ENCODE measurements at regions not wholly inside any gene's neighbourhood (a gene's known extent, or its start where the extent isn't known, plus 50 kb on each side); places are given as distances from the start of the nearest gene placed in this dataset.

DNA sequence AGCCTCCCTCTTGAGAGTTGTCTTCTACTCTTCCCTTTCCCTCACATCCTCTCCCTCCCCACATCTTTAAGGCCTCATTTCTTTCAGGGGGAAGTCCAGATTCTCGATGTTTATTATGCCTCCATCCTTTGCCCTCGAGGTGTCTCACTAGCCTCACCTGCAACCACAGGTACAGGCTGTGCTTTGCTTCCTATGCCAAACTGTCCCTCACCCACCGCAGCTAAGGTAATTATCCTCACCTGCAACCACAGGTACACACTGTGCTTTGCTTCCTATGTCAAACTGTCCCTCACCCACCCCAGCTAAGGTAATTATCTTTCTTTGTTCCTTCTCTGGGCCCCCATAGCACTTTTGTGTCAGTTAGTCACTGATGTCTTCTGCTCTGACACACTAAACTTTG is 328.1 kb upstream of the SNX7 start:
- TF ChIP-seq, protein P1, sequence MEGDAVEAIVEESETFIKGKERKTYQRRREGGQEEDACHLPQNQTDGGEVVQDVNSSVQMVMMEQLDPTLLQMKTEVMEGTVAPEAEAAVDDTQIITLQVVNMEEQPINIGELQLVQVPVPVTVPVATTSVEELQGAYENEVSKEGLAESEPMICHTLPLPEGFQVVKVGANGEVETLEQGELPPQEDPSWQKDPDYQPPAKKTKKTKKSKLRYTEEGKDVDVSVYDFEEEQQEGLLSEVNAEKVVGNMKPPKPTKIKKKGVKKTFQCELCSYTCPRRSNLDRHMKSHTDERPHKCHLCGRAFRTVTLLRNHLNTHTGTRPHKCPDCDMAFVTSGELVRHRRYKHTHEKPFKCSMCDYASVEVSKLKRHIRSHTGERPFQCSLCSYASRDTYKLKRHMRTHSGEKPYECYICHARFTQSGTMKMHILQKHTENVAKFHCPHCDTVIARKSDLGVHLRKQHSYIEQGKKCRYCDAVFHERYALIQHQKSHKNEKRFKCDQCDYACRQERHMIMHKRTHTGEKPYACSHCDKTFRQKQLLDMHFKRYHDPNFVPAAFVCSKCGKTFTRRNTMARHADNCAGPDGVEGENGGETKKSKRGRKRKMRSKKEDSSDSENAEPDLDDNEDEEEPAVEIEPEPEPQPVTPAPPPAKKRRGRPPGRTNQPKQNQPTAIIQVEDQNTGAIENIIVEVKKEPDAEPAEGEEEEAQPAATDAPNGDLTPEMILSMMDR (IDR thresholded peaks at IDR 0.05): no peak
- no peak for TF ChIP-seq POLR2A (IDR thresholded peaks at IDR 0.05)
- 69 to 80% methylated on average over 3 of the region's 3 CpGs for WGBS, 2 donors
- intact Hi-C loops (cut with DNase I; ENCODE audit: low total_unique reads): no loop called here
- DNase-seq (ENCODE audit: low spot score in 2 of 2): no peak
- H3K4me3 ChIP-seq (ENCODE audit: low read depth, poor library complexity, severe bottlenecking): no peak overlapping the region

DNA sequence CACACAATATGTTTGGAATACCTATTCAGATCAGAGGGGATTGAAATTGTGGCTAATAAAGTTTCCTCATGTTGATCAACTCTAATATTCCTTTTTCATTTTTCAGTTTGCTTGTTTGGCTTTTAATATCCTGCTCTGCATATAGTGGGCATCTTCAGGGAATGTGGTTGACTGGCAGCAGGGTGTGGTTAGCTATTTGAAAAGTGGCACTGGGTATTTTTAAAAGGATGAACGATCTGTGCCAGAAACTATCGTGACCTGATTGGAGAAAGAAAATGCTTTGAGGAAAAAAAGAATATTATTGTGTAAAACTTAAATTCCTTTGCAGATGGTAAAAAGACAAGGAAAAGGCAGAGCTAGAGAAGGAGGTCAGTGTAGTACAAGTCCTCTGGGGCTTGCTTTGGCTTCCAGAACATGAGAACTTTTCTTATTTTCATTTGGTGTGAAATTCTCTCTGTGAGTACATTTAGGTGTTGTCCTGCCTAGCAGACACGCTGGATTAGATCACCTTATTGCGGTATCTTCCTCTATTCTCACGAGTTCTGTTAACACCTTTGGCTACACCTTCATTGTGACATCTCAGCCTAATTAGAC is 329.7 kb upstream of the SNX7 start:
- intact Hi-C loops (cut with DNase I; ENCODE audit: low total_unique reads): no loop called here
- 40 to 42% methylated on average over 5 of the region's 5 CpGs for WGBS, 2 donors
- no peak overlapping the region for H3K4me3 ChIP-seq (ENCODE audit: low read depth, poor library complexity, severe bottlenecking)
- TF ChIP-seq POLR2A (IDR thresholded peaks at IDR 0.05): no peak
- TF ChIP-seq, protein P1 (IDR thresholded peaks at IDR 0.05): no peak
- DNase-seq (ENCODE audit: low spot score in 2 of 2): no peak

DNA sequence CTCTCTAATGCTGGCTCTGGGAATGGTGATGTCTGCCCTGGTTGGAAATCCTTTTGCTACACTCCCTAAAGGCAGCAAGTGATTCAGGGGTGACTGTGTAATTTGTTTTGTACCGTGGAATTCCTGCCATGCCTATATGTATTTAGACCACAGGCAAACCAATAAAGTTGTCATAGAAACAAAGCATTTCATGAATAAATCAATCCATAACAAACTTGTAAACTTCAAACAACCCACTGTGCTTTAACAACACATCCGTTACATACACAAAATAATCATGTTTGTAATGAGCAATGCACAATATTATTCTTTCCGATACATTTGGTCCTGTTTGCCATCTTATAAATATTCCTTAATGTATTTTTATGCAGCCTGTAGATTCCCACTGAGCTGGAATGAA is 330.3 kb upstream of the SNX7 start:
- no peak for DNase-seq (ENCODE audit: low spot score in 2 of 2)
- 53 to 74% methylated on average over 3 of the region's 3 CpGs for WGBS, 2 donors
- no peak overlapping the region for H3K4me3 ChIP-seq (ENCODE audit: low read depth, poor library complexity, severe bottlenecking)
- intact Hi-C loops (cut with DNase I; ENCODE audit: low total_unique reads): no loop called here
- TF ChIP-seq, protein P1 (IDR thresholded peaks at IDR 0.05): no peak
- TF ChIP-seq POLR2A (IDR thresholded peaks at IDR 0.05): no peak

DNA sequence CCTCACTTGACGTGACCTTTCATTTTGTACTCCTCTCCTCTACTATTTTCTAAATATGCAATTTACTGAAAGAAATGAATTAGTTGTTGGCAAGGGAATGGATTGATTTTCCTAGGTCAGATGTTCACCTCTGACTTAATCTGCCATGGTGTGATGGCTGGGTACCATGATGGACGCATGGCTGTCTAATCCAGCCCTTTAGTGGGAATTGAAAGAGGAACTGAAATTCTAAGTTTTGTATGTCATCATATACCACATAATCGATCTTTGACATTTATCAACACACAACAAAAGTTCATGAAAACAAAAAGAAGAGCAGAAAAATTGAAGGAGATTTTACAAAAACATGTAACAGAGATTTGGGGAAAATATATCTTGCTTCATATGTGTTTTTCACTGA is 331.3 kb upstream of the SNX7 start:
- DNase-seq (ENCODE audit: low spot score in 2 of 2): no peak
- TF ChIP-seq, protein P1 (IDR thresholded peaks at IDR 0.05): no peak
- no peak for TF ChIP-seq POLR2A (IDR thresholded peaks at IDR 0.05)
- no peak overlapping the region for H3K4me3 ChIP-seq (ENCODE audit: low read depth, poor library complexity, severe bottlenecking)
- 90 to 94% methylated on average over 3 of the region's 3 CpGs for WGBS, 2 donors
- intact Hi-C loops (cut with DNase I; ENCODE audit: low total_unique reads): no loop called here

DNA sequence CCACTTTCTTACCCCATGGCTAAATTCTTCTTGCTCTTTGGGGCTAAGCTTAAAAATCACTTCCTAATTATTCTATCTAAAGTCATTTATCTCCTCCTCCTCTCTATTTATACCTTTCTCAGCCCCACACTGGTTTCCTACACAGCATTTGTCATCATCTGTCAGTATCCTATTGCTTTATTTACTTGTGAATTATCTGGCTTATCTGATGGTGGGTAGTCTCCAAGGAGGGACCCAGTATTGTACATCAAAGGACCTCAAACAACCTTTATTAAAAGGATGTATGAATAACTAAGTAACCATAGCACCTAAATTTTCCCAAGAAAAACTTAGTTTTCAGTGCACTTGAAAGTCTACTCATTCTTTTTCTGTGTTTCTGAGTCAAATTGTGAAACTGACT is 332.7 kb upstream of the SNX7 start:
- no peak for TF ChIP-seq POLR2A (IDR thresholded peaks at IDR 0.05)
- TF ChIP-seq, protein P1 (IDR thresholded peaks at IDR 0.05): no peak

DNA sequence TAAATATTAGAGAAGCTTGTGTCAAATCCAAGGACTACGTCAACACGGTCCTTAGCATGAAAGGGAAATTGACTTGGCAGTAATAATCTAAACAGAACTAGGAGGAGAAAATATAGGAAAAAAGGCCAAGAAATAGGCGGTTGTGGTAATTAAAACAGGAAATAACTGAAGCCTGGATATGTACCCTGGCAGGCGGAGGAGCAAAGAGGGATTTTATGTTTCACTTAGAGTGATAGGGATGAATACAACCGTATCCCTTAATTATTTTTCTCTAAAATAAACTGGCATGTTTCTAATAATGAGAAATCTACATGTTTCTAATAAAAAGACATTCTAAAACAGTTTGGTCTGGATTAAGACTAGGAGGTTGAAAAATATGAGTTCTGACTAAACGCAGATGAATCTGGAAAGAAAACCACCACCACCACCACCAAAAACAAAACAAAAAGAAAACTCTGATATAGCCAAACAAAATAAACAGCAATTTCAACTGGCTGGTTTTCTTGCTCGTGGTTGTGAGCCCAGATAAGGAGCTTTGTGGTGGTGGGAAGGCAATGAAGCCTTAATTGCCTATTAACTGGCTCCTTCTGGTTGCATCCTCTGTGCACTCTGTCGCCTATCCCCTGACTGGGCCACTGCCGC is 334.2 kb upstream of the SNX7 start:
- TF ChIP-seq, protein P1 (IDR thresholded peaks at IDR 0.05): no peak
- no peak for TF ChIP-seq POLR2A (IDR thresholded peaks at IDR 0.05)
- 28 to 33% methylated on average over 9 of the region's 9 CpGs for WGBS, 2 donors
- no peak for DNase-seq (ENCODE audit: low spot score in 2 of 2)
- no peak overlapping the region for H3K4me3 ChIP-seq (ENCODE audit: low read depth, poor library complexity, severe bottlenecking)
- intact Hi-C loops (cut with DNase I; ENCODE audit: low total_unique reads): no loop called here

More for the DNA sequence above, 332.7 kb upstream of the SNX7 start:
- H3K4me3 ChIP-seq (ENCODE audit: low read depth, poor library complexity, severe bottlenecking): no peak overlapping the region
- DNase-seq (ENCODE audit: low spot score in 2 of 2): no peak
- intact Hi-C loops (cut with DNase I; ENCODE audit: low total_unique reads): no loop called here
